Lung (tissue), 11 donors: ENCODE measurements at regions not wholly inside any gene's neighbourhood (a gene's known extent, or its start where the extent isn't known, plus 50 kb on each side); places are given as distances from the start of the nearest gene placed in this dataset.

Experiments used
- ATAC-seq: fragments of 200-7000 bp; cut with Tn5 transposase; one replicate; pipeline ENCODE4 v1.9.1; 2020; ENCODE audit warnings: moderate number of reproducible peaks; ENCODE audit not compliant: insufficient read depth, low FRiP score
- DNase-seq, 3 donors: peaks; one replicate each; pipeline ENCODE4 v3.0.0-alpha.2; 2013 to 2017
- H3K27ac ChIP-seq, 2 donors: one replicate each; pipeline ENCODE4 v1.5.1; 2013; ENCODE audit warnings: mild to moderate bottlenecking in 2 of 2, moderate library complexity in 2 of 2, control low read depth in 1 of 2, inconsistent platforms in 1 of 2, low read depth in 1 of 2, low read length in 1 of 2
- H3K27me3 ChIP-seq, 3 donors: one replicate each; pipeline ENCODE4 v1.5.1; 2013; ENCODE audit warnings: low read length in 2 of 3; ENCODE audit not compliant: control insufficient read depth in 3 of 3, insufficient read depth in 3 of 3
- H3K36me3 ChIP-seq, 4 donors: one replicate each; pipeline ENCODE4 v1.5.1; 2013; ENCODE audit warnings: low read length in 4 of 4, mild to moderate bottlenecking in 1 of 4, moderate library complexity in 1 of 4; ENCODE audit not compliant: control insufficient read depth in 4 of 4, insufficient read depth in 4 of 4
- H3K4me1 ChIP-seq, 5 donors: one replicate each; pipeline ENCODE4 v1.5.1; 2013; ENCODE audit warnings: low read length in 5 of 5, mild to moderate bottlenecking in 2 of 5, moderate library complexity in 1 of 5; ENCODE audit not compliant: control insufficient read depth in 5 of 5, insufficient read depth in 5 of 5
- H3K4me3 ChIP-seq: one replicate; pipeline ENCODE4 v1.5.1; 2013; ENCODE audit warnings: mild to moderate bottlenecking, control low read depth, moderate library complexity
- H3K9ac ChIP-seq, 2 donors: one replicate each; pipeline ENCODE4 v1.5.1; 2013; ENCODE audit warnings: low read length in 2 of 2, control low read depth in 1 of 2; ENCODE audit not compliant: insufficient read depth in 1 of 2
- H3K9me3 ChIP-seq, 4 donors: one replicate each; pipeline ENCODE4 v1.5.1; 2013; ENCODE audit warnings: low read length in 3 of 4, mild to moderate bottlenecking in 1 of 4, moderate library complexity in 1 of 4; ENCODE audit not compliant: control insufficient read depth in 4 of 4, insufficient read depth in 3 of 4
- CTCF ChIP-seq: IDR thresholded peaks from 2 replicates; pipeline ENCODE4 v1.5.1; 2012; ENCODE audit warnings: mild to moderate bottlenecking; ENCODE audit errors: control extremely low read depth, extremely low read depth
- WGBS, 2 donors: extraction: QIAGEN DNeasy Blood & Tissue Kit; methylation state at CpG; one replicate each; pipeline ENCODE4 v1.1.7; 2013; 5-methylcytosine and 5-hydroxymethylcytosine counted together
- donor health status: control.
- donor health status: control.
- donor health status: Bipolar disorder and iron deficiency.
- donor health status: healthy.
- donor health status: DM: yes; HTN: yes; CAD: no.

GRCh38 chr10:43904844-43905243 is 256.2 kb upstream of the ZNF32 start:
- Histone ChIP-seq H3K36me3 (no peaks in the 10 kb centered on the region), H3K9ac (no peak overlapping the region), H3K4me3 (no peak overlapping the region), H3K9me3 (peaks cover 0 to 3% (median 0%) of the 10 kb centered on the region in 4 donors), H3K27ac (no peak overlapping the region), H3K4me1 (peaks cover 0 to 29% (median 11%) of the 10 kb centered on the region in 5 donors), H3K27me3 (peaks cover 0 to 3% (median 0%) of the 10 kb centered on the region in 3 donors)
- DNase-seq = peak in 2 of 3 donors; percentile 40 to 46
- ATAC-seq = no peak
- no peak for TF ChIP-seq CTCF
- WGBS, 2 donors = 63 to 82% methylated on average over 9 of the region's 9 CpGs

GRCh38 chr10:43904301-43904700 is 255.6 kb upstream of the ZNF32 start:
- Histone ChIP-seq H3K27me3 (peaks cover 0 to 3% (median 0%) of the 10 kb centered on the region in 3 donors), H3K9me3 (peaks cover 0 to 3% (median 0%) of the 10 kb centered on the region in 4 donors), H3K9ac (no peak overlapping the region), H3K27ac (no peak overlapping the region), H3K4me1 (peaks cover 0 to 29% (median 11%) of the 10 kb centered on the region in 5 donors), H3K36me3 (no peaks in the 10 kb centered on the region), H3K4me3 (no peak overlapping the region)
- 91 to 93% methylated on average over 7 of the region's 7 CpGs for WGBS, 2 donors
- ATAC-seq (no peak), DNase-seq (no peak)
- no peak for TF ChIP-seq CTCF

GRCh38 chr10:43903451-43903850 is 254.8 kb upstream of the ZNF32 start:
- H3K36me3 ChIP-seq = no peaks in the 10 kb centered on the region
- peaks cover 0 to 29% (median 11%) of the 10 kb centered on the region in 5 donors for H3K4me1 ChIP-seq
- H3K27me3 ChIP-seq = peaks cover 0 to 3% (median 0%) of the 10 kb centered on the region in 3 donors
- TF ChIP-seq CTCF = no peak
- H3K27ac ChIP-seq = no peak overlapping the region
- ATAC-seq = no peak
- 79% methylated on average over 7 of the region's 7 CpGs for WGBS, 2 donors
- no peak for DNase-seq
- peaks cover 0 to 3% (median 0%) of the 10 kb centered on the region in 4 donors for H3K9me3 ChIP-seq
- no peak overlapping the region for H3K9ac ChIP-seq
- H3K4me3 ChIP-seq = no peak overlapping the region

- no peak overlapping the region for H3K9ac ChIP-seq
- no peak overlapping the region for H3K27ac ChIP-seq
- TF ChIP-seq CTCF = no peak
- H3K4me3 ChIP-seq = no peak overlapping the region
- H3K36me3 ChIP-seq = no peaks in the 10 kb centered on the region
- ATAC-seq = no peak
- H3K27me3 ChIP-seq = peaks cover 0 to 3% (median 0%) of the 10 kb centered on the region in 3 donors
- WGBS, 2 donors = 96 to 97% methylated on average over 4 of the region's 4 CpGs
- DNase-seq = no peak
- peaks cover 0 to 3% (median 0%) of the 10 kb centered on the region in 4 donors for H3K9me3 ChIP-seq
- peaks cover 0 to 29% (median 11%) of the 10 kb centered on the region in 5 donors for H3K4me1 ChIP-seq
Measured at GRCh38 chr10:43902842-43903241, 254.2 kb upstream of the ZNF32 start.
